A673 (cell line): ENCODE measurements at regions not wholly inside any gene's neighbourhood (a gene's known extent, or its start where the extent isn't known, plus 50 kb on each side); places are given as distances from the start of the nearest gene placed in this dataset.

ENCODE experiments used
- EZH2 ChIP-seq: fragments of 200-600 bp; sonication (generic); IDR thresholded peaks from 2 replicates; pipeline ENCODE4 v1.6.1; 2017; ENCODE audit warnings: borderline replicate concordance, low read depth, mild to moderate bottlenecking, mixed read lengths, antibody characterized with exemption, low read length; ENCODE audit not compliant: poor library complexity, severe bottlenecking
- TF ChIP-seq, protein P1 (sequence below): fragments of 300-800, 200-600 bp; sonication (generic); conservative IDR thresholded peaks from 2 replicates; pipeline ENCODE4 v1.5.1; 2017; ENCODE audit warnings: low read depth, mild to moderate bottlenecking, antibody characterized with exemption, low read length, moderate library complexity, mixed read lengths

DNA sequence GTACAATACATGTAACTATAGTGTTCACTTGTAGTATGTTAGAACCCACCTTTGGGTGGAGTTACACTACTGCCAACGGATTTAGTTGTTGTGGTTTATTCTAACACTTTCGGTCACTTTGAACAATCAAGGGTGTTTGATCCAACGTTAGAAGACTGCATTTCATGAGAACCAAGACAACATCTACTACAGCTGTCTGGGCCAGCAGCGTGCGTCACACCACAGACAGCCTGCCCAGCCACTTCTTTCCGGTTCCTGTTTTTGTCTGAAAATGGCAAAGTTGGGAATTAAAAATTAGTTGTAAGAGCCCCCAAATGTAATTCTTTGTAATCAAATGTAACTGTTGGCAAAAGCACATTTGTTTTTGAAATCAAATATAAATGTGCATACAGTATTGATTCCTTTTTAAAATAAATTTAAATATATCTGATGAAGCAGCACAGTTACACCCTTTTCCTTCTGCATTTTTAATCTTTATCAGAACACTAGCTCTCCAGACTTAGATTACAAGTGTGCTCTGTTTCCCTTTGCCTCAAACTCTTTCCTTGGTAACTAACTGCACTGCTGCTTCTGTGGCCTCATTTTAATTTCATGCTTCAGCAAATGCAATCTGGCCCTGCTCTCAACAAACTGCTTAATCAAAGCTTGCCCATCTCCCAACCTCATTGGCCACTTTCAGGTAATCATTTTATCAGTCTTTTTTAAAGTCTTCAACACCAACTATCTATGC lies 86.6 kb upstream of the DPH5 start:
- TF ChIP-seq, protein P1, sequence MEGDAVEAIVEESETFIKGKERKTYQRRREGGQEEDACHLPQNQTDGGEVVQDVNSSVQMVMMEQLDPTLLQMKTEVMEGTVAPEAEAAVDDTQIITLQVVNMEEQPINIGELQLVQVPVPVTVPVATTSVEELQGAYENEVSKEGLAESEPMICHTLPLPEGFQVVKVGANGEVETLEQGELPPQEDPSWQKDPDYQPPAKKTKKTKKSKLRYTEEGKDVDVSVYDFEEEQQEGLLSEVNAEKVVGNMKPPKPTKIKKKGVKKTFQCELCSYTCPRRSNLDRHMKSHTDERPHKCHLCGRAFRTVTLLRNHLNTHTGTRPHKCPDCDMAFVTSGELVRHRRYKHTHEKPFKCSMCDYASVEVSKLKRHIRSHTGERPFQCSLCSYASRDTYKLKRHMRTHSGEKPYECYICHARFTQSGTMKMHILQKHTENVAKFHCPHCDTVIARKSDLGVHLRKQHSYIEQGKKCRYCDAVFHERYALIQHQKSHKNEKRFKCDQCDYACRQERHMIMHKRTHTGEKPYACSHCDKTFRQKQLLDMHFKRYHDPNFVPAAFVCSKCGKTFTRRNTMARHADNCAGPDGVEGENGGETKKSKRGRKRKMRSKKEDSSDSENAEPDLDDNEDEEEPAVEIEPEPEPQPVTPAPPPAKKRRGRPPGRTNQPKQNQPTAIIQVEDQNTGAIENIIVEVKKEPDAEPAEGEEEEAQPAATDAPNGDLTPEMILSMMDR = no peak
- no peak for TF ChIP-seq EZH2
